ENCODE measurements at regions not wholly inside any gene's neighbourhood (a gene's known extent, or its start where the extent isn't known, plus 50 kb on each side); places are given as distances from the start of the nearest gene placed in this dataset.

DNA sequence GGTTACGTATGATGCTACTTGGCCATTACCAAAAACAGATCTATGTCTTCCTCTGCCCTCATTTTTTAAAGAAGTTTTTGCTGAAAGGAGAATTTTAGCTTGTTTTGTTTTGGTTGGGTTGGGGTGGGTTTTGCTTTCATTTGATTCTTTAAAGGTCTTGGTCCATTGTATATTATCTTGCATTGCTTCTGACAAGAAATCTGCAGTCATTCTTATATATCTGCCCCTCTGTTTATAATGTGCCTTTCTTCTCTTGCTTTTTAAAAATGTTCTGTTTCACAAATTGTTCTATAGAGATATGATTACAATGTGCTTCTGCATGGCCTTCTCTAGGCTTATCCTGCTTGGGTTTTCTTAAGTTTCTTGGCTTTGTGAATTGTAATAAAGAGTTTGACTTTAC, 660.6 kb downstream of the RNF144A start:
- Histone ChIP-seq H3K36me3 (ENCODE audit: control insufficient read depth, insufficient read depth, low read length) (no peaks in the 10 kb centered on the region), H3K4me3 (replicated peaks; ENCODE audit: low read depth, low read length) (no peak overlapping the region), H3K27me3 (replicated peaks; ENCODE audit: control insufficient read depth, insufficient read depth, low read length) (no peaks in the 10 kb centered on the region)
- TF ChIP-seq, protein P1, sequence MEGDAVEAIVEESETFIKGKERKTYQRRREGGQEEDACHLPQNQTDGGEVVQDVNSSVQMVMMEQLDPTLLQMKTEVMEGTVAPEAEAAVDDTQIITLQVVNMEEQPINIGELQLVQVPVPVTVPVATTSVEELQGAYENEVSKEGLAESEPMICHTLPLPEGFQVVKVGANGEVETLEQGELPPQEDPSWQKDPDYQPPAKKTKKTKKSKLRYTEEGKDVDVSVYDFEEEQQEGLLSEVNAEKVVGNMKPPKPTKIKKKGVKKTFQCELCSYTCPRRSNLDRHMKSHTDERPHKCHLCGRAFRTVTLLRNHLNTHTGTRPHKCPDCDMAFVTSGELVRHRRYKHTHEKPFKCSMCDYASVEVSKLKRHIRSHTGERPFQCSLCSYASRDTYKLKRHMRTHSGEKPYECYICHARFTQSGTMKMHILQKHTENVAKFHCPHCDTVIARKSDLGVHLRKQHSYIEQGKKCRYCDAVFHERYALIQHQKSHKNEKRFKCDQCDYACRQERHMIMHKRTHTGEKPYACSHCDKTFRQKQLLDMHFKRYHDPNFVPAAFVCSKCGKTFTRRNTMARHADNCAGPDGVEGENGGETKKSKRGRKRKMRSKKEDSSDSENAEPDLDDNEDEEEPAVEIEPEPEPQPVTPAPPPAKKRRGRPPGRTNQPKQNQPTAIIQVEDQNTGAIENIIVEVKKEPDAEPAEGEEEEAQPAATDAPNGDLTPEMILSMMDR (IDR thresholded peaks at IDR 0.05; ENCODE audit: insufficient read depth, low read length, poor library complexity, severe bottlenecking), result no peak
- DNase-seq (ENCODE audit: extremely low read depth, insufficient read length), result no peak

GRCh38 chr2:7584017-7584416, 666.8 kb downstream of the RNF144A start:
- Histone ChIP-seq H3K27me3 (replicated peaks; ENCODE audit: control insufficient read depth, insufficient read depth, low read length) (no peaks in the 10 kb centered on the region), H3K4me3 (replicated peaks; ENCODE audit: low read depth, low read length) (no peak overlapping the region), H3K36me3 (ENCODE audit: control insufficient read depth, insufficient read depth, low read length) (no peaks in the 10 kb centered on the region)
- TF ChIP-seq, protein P1 (IDR thresholded peaks at IDR 0.05; ENCODE audit: insufficient read depth, low read length, poor library complexity, severe bottlenecking), result no peak
- DNase-seq (ENCODE audit: extremely low read depth, insufficient read length), result no peak

DNA sequence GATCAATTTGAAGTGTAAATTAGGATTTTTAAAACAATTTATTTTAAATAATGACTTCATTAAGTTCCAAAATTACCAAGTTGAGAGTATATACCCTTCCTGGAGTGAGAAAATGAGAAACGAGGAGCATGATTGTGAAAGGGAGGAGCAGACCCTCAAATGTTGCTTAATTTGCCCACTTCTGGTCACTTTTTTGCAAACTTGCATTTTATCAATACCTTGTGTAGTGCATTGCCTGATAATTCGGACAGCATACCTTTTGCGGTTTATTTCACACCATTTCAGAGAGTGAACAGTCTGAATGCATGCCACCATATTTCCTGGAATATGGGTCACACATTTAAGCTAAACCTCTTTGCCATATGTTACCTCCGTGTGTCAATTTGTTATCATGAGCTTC, 669.7 kb downstream of the RNF144A start:
- TF ChIP-seq, protein P1 (IDR thresholded peaks at IDR 0.05; ENCODE audit: insufficient read depth, low read length, poor library complexity, severe bottlenecking), result no peak
- Histone ChIP-seq H3K36me3 (ENCODE audit: control insufficient read depth, insufficient read depth, low read length) (no peaks in the 10 kb centered on the region), H3K4me3 (replicated peaks; ENCODE audit: low read depth, low read length) (no peak overlapping the region), H3K27me3 (replicated peaks; ENCODE audit: control insufficient read depth, insufficient read depth, low read length) (no peaks in the 10 kb centered on the region)
- DNase-seq (ENCODE audit: extremely low read depth, insufficient read length), result no peak

DNA sequence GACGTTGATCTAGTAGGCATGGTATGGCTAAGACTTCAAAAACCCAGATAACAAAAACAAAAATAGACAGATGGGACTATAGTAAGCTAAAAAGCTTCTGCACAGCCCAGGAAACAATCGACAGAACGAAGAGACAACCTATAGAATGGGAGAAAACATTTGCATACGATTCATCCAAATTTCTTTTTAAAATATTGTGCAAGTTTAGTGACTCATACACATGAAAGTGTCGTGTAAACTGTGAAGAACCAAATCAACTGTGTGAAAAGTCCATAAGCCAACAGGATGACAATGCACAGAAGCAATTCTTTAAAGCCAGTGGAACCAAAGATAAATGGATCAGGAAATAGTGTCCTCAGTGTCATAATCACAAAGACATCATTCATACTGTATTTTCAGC, 671.1 kb downstream of the RNF144A start:
- TF ChIP-seq, protein P1 (IDR thresholded peaks at IDR 0.05; ENCODE audit: insufficient read depth, low read length, poor library complexity, severe bottlenecking), result no peak
- DNase-seq (ENCODE audit: extremely low read depth, insufficient read length), result no peak
- H3K27me3 ChIP-seq (replicated peaks; ENCODE audit: control insufficient read depth, insufficient read depth, low read length), result no peaks in the 10 kb centered on the region
- no peaks in the 10 kb centered on the region for H3K36me3 ChIP-seq (ENCODE audit: control insufficient read depth, insufficient read depth, low read length)
- no peak overlapping the region for H3K4me3 ChIP-seq (replicated peaks; ENCODE audit: low read depth, low read length)

GRCh38 chr2:7592618-7593140, 675.5 kb downstream of the RNF144A start:
- DNase-seq (ENCODE audit: extremely low read depth, insufficient read length), result no peak
- Histone ChIP-seq H3K4me3 (replicated peaks; ENCODE audit: low read depth, low read length) (no peak overlapping the region), H3K27me3 (replicated peaks; ENCODE audit: control insufficient read depth, insufficient read depth, low read length) (no peaks in the 10 kb centered on the region), H3K36me3 (ENCODE audit: control insufficient read depth, insufficient read depth, low read length) (no peaks in the 10 kb centered on the region)
- TF ChIP-seq, protein P1 (IDR thresholded peaks at IDR 0.05; ENCODE audit: insufficient read depth, low read length, poor library complexity, severe bottlenecking), result no peak

DNA sequence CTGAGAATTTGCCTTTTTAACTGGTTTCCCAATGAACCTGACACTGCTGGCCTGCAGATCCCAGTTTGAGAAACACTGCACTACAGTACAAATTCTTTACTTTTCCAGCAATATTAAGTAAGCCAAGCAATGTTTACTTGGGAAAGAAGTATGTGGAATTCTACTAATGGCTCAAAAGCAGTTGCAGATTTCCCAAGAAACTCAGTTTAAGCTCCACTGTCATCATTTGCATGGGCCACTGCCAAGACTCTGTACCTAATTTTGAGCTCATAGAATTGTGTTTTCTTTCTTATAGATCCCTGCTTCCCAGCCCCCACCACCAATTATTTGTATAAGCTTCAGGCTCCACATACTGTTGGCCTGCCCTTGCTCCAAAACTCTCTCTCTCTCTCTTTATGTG, 676.1 kb downstream of the RNF144A start:
- Histone ChIP-seq H3K36me3 (ENCODE audit: control insufficient read depth, insufficient read depth, low read length) (no peaks in the 10 kb centered on the region), H3K27me3 (replicated peaks; ENCODE audit: control insufficient read depth, insufficient read depth, low read length) (no peaks in the 10 kb centered on the region), H3K4me3 (replicated peaks; ENCODE audit: low read depth, low read length) (no peak overlapping the region)
- TF ChIP-seq, protein P1 (IDR thresholded peaks at IDR 0.05; ENCODE audit: insufficient read depth, low read length, poor library complexity, severe bottlenecking), result no peak
- DNase-seq (ENCODE audit: extremely low read depth, insufficient read length), result no peak
